Stomach (tissue), 8 donors: ENCODE measurements at regions not wholly inside any gene's neighbourhood (a gene's known extent, or its start where the extent isn't known, plus 50 kb on each side); places are given as distances from the start of the nearest gene placed in this dataset.

ENCODE experiments used
- DNase-seq, 2 donors: peaks; one replicate each; pipeline versions ENCODE4 v3.0.0 to v3.0.0-alpha.2; 2013 to 2019
- H3K27ac ChIP-seq, 5 donors: fragments of 200-600 bp in 4 of 5; sonication (generic) in 4 of 5; one replicate each; pipeline ENCODE4 v1.5.1; 2013 to 2019; ENCODE audit warnings: mild to moderate bottlenecking in 1 of 5, moderate library complexity in 1 of 5
- H3K27me3 ChIP-seq, 3 donors: fragments of 200-600 bp; sonication (generic); one replicate each; pipeline ENCODE4 v1.5.1; 2017 to 2019; ENCODE audit warnings: mixed run types in 1 of 3
- H3K36me3 ChIP-seq, 4 donors: fragments of 200-600 bp; sonication (generic); 1 replicate in 3 of 4; 2 replicates in 1 of 4; pipeline ENCODE4 v1.5.1; 2016 to 2019
- H3K4me1 ChIP-seq, 4 donors: fragments of 200-600 bp; sonication (generic); one replicate each; pipeline ENCODE4 v1.5.1; 2016 to 2019
- H3K4me3 ChIP-seq, 4 donors: fragments of 200-600 bp; sonication (generic) in 3 of 4; one replicate each; pipeline ENCODE4 v1.5.1; 2016 to 2019; ENCODE audit warnings: mild to moderate bottlenecking in 1 of 4
- H3K9me3 ChIP-seq, 4 donors: fragments of 200-600 bp; sonication (generic); one replicate each; pipeline ENCODE4 v1.5.1; 2016 to 2019
- EP300 ChIP-seq: sonication (generic); formaldehyde crosslinking; IDR thresholded peaks from one replicate; pipeline ENCODE4 v1.6.1; 2017; ENCODE audit warnings: antibody characterized with exemption
- POLR2A ChIP-seq, 4 donors: fragments of 450-650 bp; IDR thresholded peaks; one replicate each; pipeline ENCODE4 v1.6.1; 2016; ENCODE audit warnings: antibody characterized with exemption in 4 of 4, control low read depth in 2 of 4, mild to moderate bottlenecking in 1 of 4, moderate library complexity in 1 of 4
- POLR2AphosphoS5 ChIP-seq, 3 donors: sonication (generic); formaldehyde crosslinking; IDR thresholded peaks; one replicate each; pipeline ENCODE4 v1.6.1; 2016; ENCODE audit warnings: antibody characterized with exemption in 3 of 3
- WGBS, 5 donors: extraction: QIAGEN DNeasy Blood & Tissue Kit in 3 of 5; methylation state at CpG; one replicate each; pipeline versions ENCODE4 v1.1.5 to v1.1.7; 2013 to 2018; 5-methylcytosine and 5-hydroxymethylcytosine counted together
- intact Hi-C: fragments of 100-400 bp; cut with DNase I; formaldehyde crosslinking; loops from one replicate; pipeline ENCODE4 v1.15.1; 2023; ENCODE audit warnings: low total_unique reads
- TF ChIP-seq, protein P1 (sequence below), 7 experiments: fragments of 450-650 bp in 4 of 7; fragments of 200-600 bp in 3 of 7; sonication (generic) in 3 of 7; IDR thresholded peaks; one replicate each; pipeline ENCODE4 v1.5.1; 2016 to 2019; ENCODE audit warnings: antibody characterized with exemption in 7 of 7, control low read depth in 2 of 7, mild to moderate bottlenecking in 1 of 7
- donor health status: healthy with polysubstance abuse.
- donor health status: Bipolar disorder and iron deficiency.
- donor health status: healthy.

GRCh38 chr3:72248389-72248761, 463.4 kb upstream of the PROK2 start:
- Histone ChIP-seq H3K9me3 (no peaks in the 10 kb centered on the region), H3K4me3 (no peak overlapping the region), H3K4me1 (peaks cover 9 to 52% (median 29%) of the 10 kb centered on the region in 4 donors), H3K27me3 (no peaks in the 10 kb centered on the region), H3K27ac (peak overlapping the region in 2 of 5 donors; percentile 20 to 75), H3K36me3 (no peaks in the 10 kb centered on the region)
- DNase-seq, result no peak
- WGBS, 5 donors, result 78 to 90% (median 82%) methylated on average over 1 of the region's 1 CpG
- TF ChIP-seq POLR2A (IDR thresholded peaks at IDR 0.05), result no peak
- no peak for TF ChIP-seq EP300
- TF ChIP-seq POLR2AphosphoS5 (IDR thresholded peaks at IDR 0.05), result no peak
- TF ChIP-seq, protein P1, sequence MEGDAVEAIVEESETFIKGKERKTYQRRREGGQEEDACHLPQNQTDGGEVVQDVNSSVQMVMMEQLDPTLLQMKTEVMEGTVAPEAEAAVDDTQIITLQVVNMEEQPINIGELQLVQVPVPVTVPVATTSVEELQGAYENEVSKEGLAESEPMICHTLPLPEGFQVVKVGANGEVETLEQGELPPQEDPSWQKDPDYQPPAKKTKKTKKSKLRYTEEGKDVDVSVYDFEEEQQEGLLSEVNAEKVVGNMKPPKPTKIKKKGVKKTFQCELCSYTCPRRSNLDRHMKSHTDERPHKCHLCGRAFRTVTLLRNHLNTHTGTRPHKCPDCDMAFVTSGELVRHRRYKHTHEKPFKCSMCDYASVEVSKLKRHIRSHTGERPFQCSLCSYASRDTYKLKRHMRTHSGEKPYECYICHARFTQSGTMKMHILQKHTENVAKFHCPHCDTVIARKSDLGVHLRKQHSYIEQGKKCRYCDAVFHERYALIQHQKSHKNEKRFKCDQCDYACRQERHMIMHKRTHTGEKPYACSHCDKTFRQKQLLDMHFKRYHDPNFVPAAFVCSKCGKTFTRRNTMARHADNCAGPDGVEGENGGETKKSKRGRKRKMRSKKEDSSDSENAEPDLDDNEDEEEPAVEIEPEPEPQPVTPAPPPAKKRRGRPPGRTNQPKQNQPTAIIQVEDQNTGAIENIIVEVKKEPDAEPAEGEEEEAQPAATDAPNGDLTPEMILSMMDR (IDR thresholded peaks at IDR 0.05), result no peak
- intact Hi-C loops, result no loop called here

DNA sequence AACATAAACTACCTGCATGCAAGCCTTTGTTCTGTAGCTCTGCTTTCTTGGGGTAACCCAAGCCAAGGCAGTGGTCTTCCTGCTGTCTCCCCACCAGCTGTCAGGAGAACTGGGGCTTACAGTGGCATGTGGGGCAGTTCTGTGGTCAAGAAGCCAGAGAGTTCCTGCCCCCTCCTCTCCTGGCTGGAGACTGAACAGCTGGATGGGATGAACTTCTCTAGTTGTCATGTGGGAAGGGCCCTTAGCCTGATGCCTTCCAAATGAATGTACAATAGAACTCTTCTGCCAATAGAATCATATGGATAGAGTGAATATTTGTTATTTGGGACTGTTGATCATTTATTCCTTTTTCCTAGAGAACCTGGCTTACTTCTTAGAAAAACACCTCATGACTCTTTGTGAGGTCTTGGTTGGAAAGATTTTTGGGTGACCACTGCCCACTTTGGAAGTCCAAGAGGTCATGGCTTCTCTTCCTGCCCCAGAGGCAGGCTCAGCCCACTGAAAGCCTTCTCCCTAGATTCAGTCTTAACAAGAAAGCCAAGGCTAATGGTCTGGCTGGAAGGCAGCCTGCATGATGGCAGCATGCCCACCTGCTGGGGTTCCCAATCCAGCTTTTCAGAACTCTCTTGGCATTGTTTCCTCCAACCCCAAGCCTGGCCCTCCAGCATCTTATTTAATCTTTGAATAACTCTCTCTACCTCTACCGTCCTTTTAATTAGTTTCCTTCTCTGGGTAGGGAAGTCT, 462.9 kb upstream of the PROK2 start:
- peak overlapping the region in 2 of 5 donors; percentile 20 to 75 for H3K27ac ChIP-seq
- H3K27me3 ChIP-seq, result no peaks in the 10 kb centered on the region
- peaks cover 9 to 53% (median 29%) of the 10 kb centered on the region in 4 donors for H3K4me1 ChIP-seq
- peak; percentile 54 to 79 for DNase-seq
- WGBS, 5 donors, result 11 to 42% (median 31%) methylated on average over 1 of the region's 1 CpG
- TF ChIP-seq, protein P1 (IDR thresholded peaks at IDR 0.05), result no peak
- no peak for TF ChIP-seq POLR2AphosphoS5 (IDR thresholded peaks at IDR 0.05)
- no peak for TF ChIP-seq EP300
- no peak for TF ChIP-seq POLR2A (IDR thresholded peaks at IDR 0.05)
- H3K4me3 ChIP-seq, result no peak overlapping the region
- intact Hi-C loops, result no loop called here
- no peaks in the 10 kb centered on the region for H3K9me3 ChIP-seq
- no peaks in the 10 kb centered on the region for H3K36me3 ChIP-seq

GRCh38 chr3:72247126-72247525, 462.2 kb upstream of the PROK2 start:
- TF ChIP-seq EP300, result no peak
- TF ChIP-seq, protein P1 (IDR thresholded peaks at IDR 0.05), result no peak
- H3K9me3 ChIP-seq, result no peaks in the 10 kb centered on the region
- H3K4me1 ChIP-seq, result peaks cover 9 to 60% (median 29%) of the 10 kb centered on the region in 4 donors
- intact Hi-C loops, result no loop called here
- no peaks in the 10 kb centered on the region for H3K27me3 ChIP-seq
- WGBS, 5 donors, result 68 to 96% (median 83%) methylated on average over 7 of the region's 7 CpGs
- no peaks in the 10 kb centered on the region for H3K36me3 ChIP-seq
- peak overlapping the region in 2 of 5 donors; percentile 20 to 75 for H3K27ac ChIP-seq
- DNase-seq, result no peak
- no peak overlapping the region for H3K4me3 ChIP-seq

DNA sequence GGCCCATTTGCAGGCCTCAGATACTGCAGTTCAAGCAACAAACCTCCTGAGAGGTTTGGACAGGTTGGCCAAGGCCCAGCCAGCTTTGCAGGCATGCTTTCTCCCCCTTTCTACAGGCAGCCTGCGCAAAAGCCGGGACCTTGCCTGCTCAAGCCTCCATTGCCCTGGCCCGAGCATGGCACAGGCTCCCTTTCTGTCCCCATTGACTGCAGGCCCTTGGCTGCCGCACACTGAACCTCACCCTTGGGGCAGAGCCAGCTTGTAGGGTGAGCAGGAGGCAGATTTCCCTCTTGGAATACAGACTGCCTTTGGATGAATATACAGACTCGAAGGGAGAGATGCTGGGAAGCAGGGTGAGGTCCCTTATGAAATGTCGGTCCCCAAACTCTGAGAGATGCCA, 461.7 kb upstream of the PROK2 start:
- no peaks in the 10 kb centered on the region for H3K27me3 ChIP-seq
- H3K4me3 ChIP-seq, result no peak overlapping the region
- no peaks in the 10 kb centered on the region for H3K36me3 ChIP-seq
- H3K9me3 ChIP-seq, result no peaks in the 10 kb centered on the region
- 47 to 68% (median 54%) methylated on average over 4 to 6 of the region's 6 CpGs for WGBS, 5 donors
- TF ChIP-seq POLR2AphosphoS5 (IDR thresholded peaks at IDR 0.05) (no peak), POLR2A (IDR thresholded peaks at IDR 0.05) (no peak), EP300 (no peak)
- TF ChIP-seq, protein P1 (IDR thresholded peaks at IDR 0.05), result no peak
- intact Hi-C loops, result no loop called here
- H3K4me1 ChIP-seq, result peaks cover 9 to 60% (median 29%) of the 10 kb centered on the region in 4 donors
- peak overlapping the region in 3 of 5 donors; percentile 20 to 75 (median 34) for H3K27ac ChIP-seq
- peak in 1 of 2 donors; percentile 41 for DNase-seq
